WERI-Rb-1 (cell line): ENCODE measurements at regions not wholly inside any gene's neighbourhood (a gene's known extent, or its start where the extent isn't known, plus 50 kb on each side); places are given as distances from the start of the nearest gene placed in this dataset.

Experiments used
- DNase-seq: peaks from one replicate; pipeline ENCODE4 v3.0.0-alpha.2; 2020
- H3K27ac ChIP-seq: fragments of 250-450 bp; sonication (Bioruptor Pico); 2 replicates; pipeline ENCODE4 v1.5.1; 2020; ENCODE audit warnings: mild to moderate bottlenecking, moderate library complexity
- H3K27me3 ChIP-seq: fragments of 250-450 bp; sonication (Bioruptor Pico); 2 replicates; pipeline ENCODE4 v1.5.1; 2021; ENCODE audit warnings: mild to moderate bottlenecking, low read depth, moderate library complexity; ENCODE audit not compliant: insufficient read depth, severe bottlenecking
- H3K36me3 ChIP-seq: fragments of 250-450 bp; sonication (Bioruptor Pico); 2 replicates; pipeline ENCODE4 v1.5.1; 2020; ENCODE audit warnings: mild to moderate bottlenecking, moderate library complexity
- H3K4me3 ChIP-seq: 2 replicates; pipeline ENCODE4 v1.5.1; 2011; ENCODE audit warnings: low read depth, mild to moderate bottlenecking, control low read depth, low read length
- H3K9me3 ChIP-seq: fragments of 250-450 bp; sonication (Bioruptor Pico); 2 replicates; pipeline ENCODE4 v1.5.1; 2021; ENCODE audit warnings: mild to moderate bottlenecking, moderate library complexity; ENCODE audit not compliant: severe bottlenecking
- CTCF ChIP-seq: IDR thresholded peaks from 2 replicates; pipeline ENCODE4 v1.5.1; 2011; ENCODE audit warnings: low read depth, mild to moderate bottlenecking, control low read depth, inconsistent platforms, low read length

DNA sequence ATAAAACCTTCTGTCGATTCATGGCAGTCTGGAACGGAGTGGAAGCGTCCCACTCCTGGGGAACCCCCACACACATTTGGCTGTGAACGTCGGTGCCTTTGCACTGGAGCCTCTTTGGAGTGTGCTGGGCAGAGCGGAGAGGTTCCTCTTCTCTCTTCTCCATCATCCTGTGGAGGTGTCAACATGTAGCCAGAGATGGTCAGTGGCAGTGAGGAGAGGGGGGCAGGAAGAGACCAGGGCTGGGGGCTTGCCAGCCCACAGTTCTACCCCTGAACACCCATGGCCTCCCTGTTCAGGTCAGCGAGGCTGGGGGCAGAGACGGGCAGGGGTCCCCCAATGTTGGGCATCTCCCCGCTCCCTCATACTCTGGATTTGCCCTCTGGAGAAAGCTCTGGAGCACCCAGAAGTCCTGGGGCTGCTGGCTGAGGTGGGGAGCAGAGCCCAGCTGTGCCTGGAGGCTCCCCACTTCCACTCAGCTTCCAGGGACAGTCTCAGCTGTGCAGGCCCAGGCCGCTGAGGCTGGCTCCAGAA, 223.7 kb downstream of the SEC14L1 start:
- Histone ChIP-seq H3K36me3 (peaks cover 40% of the 10 kb centered on the region), H3K9me3 (no peaks in the 10 kb centered on the region), H3K4me3 (no peak overlapping the region), H3K27ac (no peak overlapping the region), H3K27me3 (no peaks in the 10 kb centered on the region)
- no peak for DNase-seq
- no peak for TF ChIP-seq CTCF

DNA sequence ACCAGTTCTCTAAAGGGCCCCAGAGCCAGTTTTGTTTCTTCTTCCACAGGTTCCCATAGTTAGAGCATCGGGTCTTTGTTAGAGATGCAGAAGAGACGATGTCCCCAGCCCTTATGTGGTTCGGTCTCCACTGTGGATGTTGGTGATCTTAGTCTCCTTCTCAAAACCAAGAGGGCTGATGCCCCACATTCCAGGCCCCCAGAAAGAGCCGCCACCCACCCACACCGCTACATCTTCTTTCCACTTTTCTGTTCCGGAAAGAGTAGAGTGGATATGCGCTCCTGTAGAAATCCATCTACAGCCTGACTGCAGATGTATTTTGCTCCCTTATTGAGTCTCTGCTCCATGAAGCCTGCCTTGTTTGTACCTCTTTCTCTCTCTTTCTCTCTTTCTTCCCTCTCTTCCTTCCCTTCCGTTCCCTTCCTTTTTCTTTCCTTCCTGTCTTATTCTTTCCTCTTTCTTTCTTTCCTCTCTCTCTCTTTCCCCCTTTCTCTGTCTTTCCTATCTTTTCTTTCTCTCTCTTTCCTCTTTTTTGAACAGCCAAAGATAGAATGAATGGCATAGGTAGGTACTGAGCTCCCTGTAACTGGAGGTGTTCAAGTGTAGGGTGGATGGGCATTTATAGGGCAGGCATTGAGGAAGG, 224.3 kb downstream of the SEC14L1 start:
- no peak for TF ChIP-seq CTCF
- Histone ChIP-seq H3K27ac (no peak overlapping the region), H3K27me3 (no peaks in the 10 kb centered on the region), H3K4me3 (no peak overlapping the region), H3K9me3 (no peaks in the 10 kb centered on the region), H3K36me3 (peaks cover 42% of the 10 kb centered on the region)
- no peak for DNase-seq

DNA sequence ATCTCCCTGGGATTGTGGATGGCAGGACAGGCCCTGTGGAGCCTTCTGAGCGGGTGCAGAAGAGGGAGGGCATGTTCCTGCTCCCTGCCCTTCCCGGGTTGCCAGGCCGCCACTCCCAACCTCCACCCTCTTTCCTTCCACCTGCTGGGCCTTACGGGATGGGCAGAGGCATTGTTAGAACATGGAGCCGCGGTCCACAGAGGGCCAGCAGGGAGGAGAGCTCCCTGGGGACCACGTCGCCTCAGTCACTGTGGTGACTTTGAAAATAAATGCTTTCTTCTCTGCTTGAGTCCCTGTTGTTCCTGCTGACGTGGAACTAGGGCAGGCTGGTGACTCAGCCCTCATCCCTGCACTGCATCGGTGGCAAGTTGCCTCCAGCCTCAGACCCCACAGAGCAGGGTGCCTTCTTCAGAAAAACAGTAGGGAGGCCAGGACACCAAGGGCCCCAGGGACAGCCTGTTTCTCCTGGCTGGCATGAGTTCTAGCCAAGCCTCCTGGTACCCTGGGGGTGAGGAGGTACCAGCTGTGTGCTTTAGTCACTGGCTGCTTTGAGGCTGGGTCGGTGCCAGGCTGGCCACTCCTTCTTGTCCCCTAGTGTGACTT, 224.9 kb downstream of the SEC14L1 start:
- no peak overlapping the region for H3K27ac ChIP-seq
- H3K36me3 ChIP-seq = peaks cover 46% of the 10 kb centered on the region
- no peaks in the 10 kb centered on the region for H3K27me3 ChIP-seq
- H3K9me3 ChIP-seq = no peaks in the 10 kb centered on the region
- no peak for TF ChIP-seq CTCF
- H3K4me3 ChIP-seq = no peak overlapping the region
- no peak for DNase-seq

GRCh38 chr17:77366206-77366557, 225.4 kb downstream of the SEC14L1 start:
- DNase-seq = no peak
- peaks cover 48% of the 10 kb centered on the region for H3K36me3 ChIP-seq
- H3K27ac ChIP-seq = no peak overlapping the region
- H3K9me3 ChIP-seq = no peaks in the 10 kb centered on the region
- no peak for TF ChIP-seq CTCF
- no peak overlapping the region for H3K4me3 ChIP-seq
- H3K27me3 ChIP-seq = no peaks in the 10 kb centered on the region

DNA sequence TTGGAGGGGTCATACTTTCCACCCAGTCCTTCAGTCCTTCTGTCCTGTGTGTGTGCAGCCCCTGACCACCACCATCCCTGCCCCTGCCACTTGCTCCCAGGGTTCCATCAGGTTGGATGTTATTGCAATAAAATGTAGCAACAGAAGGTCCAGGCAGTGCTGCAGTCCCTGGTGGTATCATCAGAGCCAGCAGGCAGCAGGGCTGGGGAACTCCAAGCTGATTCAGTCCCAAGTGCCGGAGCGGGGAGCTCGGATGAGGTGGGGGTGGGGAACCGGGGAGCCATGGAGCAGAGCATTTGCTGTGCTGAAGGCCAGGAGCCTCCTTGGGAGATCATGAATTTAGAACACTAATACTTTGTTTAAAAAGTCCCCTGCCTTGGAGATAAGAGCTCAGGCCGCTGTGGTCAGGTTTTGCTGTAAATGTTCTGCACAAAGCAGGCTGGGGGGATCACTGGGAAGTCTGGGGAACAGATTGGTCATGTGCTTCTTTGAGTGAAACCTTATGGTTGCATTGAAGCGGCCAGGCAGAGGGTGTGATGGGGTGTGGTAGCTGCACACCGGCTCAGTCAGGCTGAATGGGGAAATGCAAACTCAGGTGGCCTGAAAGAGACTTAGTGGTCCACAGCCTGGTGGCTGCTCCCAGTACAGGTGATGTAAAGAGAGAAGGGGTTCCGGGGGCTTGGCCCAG, 225.9 kb downstream of the SEC14L1 start:
- H3K36me3 ChIP-seq = peaks cover 48% of the 10 kb centered on the region
- no peak overlapping the region for H3K27ac ChIP-seq
- no peak for TF ChIP-seq CTCF
- DNase-seq = peak; percentile 16
- no peaks in the 10 kb centered on the region for H3K9me3 ChIP-seq
- H3K4me3 ChIP-seq = no peak overlapping the region
- no peaks in the 10 kb centered on the region for H3K27me3 ChIP-seq
